HUES6 (cell line): ENCODE measurements at regions not wholly inside any gene's neighbourhood (a gene's known extent, or its start where the extent isn't known, plus 50 kb on each side); places are given as distances from the start of the nearest gene placed in this dataset.

Experiments
- H3K27ac ChIP-seq: 2 replicates; pipeline ENCODE4 v1.7.0; 2013; ENCODE audit warnings: low read depth, mild to moderate bottlenecking, low read length, inconsistent platforms
- H3K27me3 ChIP-seq: 2 replicates; pipeline ENCODE4 v1.6.1; 2013; ENCODE audit warnings: low read length; ENCODE audit not compliant: control insufficient read depth, insufficient read depth
- H3K36me3 ChIP-seq: 2 replicates; pipeline ENCODE4 v1.6.1; 2013; ENCODE audit warnings: low read length; ENCODE audit not compliant: control insufficient read depth, insufficient read depth
- H3K4me1 ChIP-seq: 2 replicates; pipeline ENCODE4 v1.6.1; 2013; ENCODE audit warnings: low read length; ENCODE audit not compliant: control insufficient read depth, insufficient read depth
- H3K4me3 ChIP-seq: 2 replicates; pipeline ENCODE4 v1.5.1; 2013; ENCODE audit warnings: low read depth, low read length
- H3K9ac ChIP-seq: one replicate; pipeline ENCODE4 v1.6.1; 2013; ENCODE audit warnings: mild to moderate bottlenecking, low read length
- H3K9me3 ChIP-seq: 2 replicates; pipeline ENCODE4 v1.6.1; 2013; ENCODE audit warnings: low read depth, low read length; ENCODE audit not compliant: control insufficient read depth, insufficient read depth

DNA sequence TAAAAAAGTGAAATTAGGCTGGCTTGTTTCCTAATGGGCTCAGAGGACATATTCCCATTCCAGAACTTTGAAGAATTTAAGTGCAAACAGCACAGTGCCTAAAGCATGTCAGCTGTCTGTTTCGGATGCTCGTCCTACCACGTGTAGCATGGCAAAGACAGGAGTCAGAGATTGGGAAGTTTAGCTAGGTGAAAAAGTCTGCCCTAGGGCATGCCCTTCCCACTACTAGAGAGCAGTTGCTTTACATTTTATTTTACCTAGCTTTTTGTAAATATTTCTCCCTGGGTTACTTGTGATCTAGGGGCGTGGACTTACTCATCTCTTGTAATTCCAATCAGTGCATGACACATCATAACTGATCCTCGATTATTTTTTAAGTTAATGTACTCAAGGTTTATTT, 111.1 kb downstream of the LMO4 start:
- no peak overlapping the region for H3K4me3 ChIP-seq
- H3K9ac ChIP-seq = no peak overlapping the region
- no peak overlapping the region for H3K27ac ChIP-seq
- H3K36me3 ChIP-seq = no peaks in the 10 kb centered on the region
- H3K27me3 ChIP-seq = no peaks in the 10 kb centered on the region
- peaks cover 18% of the 10 kb centered on the region for H3K9me3 ChIP-seq
- H3K4me1 ChIP-seq = peaks cover 13% of the 10 kb centered on the region

DNA sequence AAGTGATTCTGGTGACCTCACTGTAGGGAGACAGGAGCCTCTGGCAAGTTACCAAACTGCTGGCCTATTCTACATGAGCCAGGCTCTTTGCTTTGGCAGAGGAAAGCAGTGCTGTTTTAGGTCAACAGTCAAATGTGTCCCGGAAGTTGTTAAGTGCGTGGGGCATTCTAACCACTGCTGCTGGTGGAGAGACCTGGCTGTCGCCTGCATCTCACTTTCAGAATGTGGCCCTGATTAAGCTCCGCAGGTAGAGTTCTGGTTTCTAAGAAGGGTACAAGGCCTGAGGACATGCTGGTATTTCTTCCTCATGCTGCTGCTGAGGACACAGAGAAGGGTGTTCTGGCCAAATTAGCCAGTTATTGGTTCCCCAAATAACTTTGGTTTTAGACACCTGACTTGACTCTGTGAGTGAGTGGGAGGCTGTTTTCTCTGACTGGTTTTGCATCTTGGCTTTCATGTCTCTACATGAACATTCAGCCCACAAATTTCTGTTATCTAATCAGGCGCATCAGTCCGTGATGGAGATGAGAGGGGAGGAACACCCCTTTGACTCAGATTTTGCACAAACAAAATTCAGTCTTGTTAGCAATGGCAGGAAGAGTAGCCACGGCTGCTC, 120.8 kb downstream of the LMO4 start:
- H3K9me3 ChIP-seq = peaks cover 20% of the 10 kb centered on the region
- no peaks in the 10 kb centered on the region for H3K36me3 ChIP-seq
- no peak overlapping the region for H3K4me3 ChIP-seq
- H3K27ac ChIP-seq = no peak overlapping the region
- H3K9ac ChIP-seq = no peak overlapping the region
- no peaks in the 10 kb centered on the region for H3K27me3 ChIP-seq
- H3K4me1 ChIP-seq = peaks cover 9% of the 10 kb centered on the region

DNA sequence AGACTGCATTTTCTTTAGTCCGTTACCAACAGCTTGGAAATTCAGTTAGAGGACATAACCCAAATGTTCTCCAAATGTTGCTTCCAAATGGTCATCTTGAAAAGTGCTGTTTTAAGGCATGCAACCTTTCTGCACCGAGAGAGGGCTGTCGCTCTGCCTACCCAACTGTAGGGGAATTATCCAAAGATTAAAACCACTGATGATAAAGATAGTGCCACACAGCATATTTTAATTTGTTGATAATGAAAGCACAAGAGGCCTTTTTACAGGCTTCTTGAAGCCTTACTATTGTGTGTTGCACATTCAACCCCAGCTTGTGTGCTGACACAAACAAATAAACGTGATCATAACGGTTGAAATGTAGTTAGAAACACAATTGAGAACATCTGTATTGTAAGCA, 121.5 kb downstream of the LMO4 start:
- Histone ChIP-seq H3K36me3 (no peaks in the 10 kb centered on the region), H3K9me3 (peaks cover 17% of the 10 kb centered on the region), H3K27me3 (no peaks in the 10 kb centered on the region), H3K4me3 (no peak overlapping the region), H3K27ac (no peak overlapping the region), H3K4me1 (peaks cover 9% of the 10 kb centered on the region), H3K9ac (no peak overlapping the region)

DNA sequence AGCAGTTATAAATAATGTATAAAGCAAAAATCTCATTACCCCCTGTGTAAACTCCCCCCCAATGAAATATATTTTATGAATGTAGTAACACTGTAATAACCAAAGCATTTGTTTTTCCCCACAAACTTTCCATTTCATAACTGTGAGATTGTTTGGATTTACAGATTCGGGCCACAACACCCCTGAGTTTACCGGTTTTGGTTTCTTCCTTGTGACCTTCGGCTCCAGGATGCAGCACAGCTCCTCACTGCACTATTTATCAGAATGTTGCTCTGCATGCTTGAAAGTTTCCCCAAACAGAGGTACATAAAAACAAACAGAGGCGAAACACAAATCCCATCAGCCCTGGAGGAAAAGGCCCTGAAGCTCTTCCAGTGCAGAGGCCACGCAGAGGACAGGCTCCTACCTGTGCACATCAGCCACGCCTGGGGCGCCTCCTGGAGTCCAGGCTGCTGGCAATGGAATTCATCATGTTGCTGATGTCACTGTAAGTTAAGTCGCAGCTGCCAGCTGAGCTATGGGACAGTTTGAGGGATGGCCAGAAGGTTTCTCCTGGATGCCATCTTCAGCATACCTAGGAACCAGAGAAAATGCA, 122.0 kb downstream of the LMO4 start:
- H3K36me3 ChIP-seq = no peaks in the 10 kb centered on the region
- no peaks in the 10 kb centered on the region for H3K27me3 ChIP-seq
- H3K9me3 ChIP-seq = peaks cover 11% of the 10 kb centered on the region
- H3K27ac ChIP-seq = no peak overlapping the region
- H3K4me1 ChIP-seq = peaks cover 9% of the 10 kb centered on the region
- no peak overlapping the region for H3K9ac ChIP-seq
- H3K4me3 ChIP-seq = no peak overlapping the region

DNA sequence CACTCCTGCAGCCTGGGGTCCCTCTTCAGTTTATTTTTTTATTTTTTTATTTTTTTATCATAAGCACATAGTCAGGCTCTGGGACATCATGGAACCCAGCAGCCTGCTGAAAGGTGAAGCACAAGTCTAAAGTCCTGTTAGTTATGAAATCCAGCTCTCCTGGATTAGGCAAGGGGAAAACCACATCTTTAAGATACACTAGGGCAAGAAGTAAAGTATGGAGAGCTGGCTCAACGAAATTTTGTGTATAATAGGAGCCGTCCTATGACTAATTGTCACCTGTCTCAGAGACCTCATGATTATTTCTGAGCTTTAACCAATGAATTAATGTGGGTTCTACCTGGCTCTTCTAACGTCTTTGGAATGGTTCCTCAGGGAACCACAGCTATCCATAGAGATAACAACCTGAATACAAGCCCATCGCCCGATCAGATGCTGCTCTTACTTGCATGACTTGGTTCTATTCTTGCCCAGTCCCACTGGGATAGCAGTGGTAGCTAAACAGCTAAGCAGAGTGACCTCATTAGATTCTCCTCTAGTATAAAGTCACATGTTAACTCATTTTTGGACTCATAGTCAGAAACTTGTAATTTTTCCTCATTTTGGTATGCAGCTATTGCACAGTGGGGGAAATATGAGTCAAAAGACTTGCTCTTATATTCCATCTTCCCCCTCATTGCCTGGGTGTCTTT, 122.7 kb downstream of the LMO4 start:
- no peaks in the 10 kb centered on the region for H3K36me3 ChIP-seq
- H3K9me3 ChIP-seq = peaks cover 9% of the 10 kb centered on the region
- H3K27ac ChIP-seq = no peak overlapping the region
- H3K9ac ChIP-seq = no peak overlapping the region
- H3K27me3 ChIP-seq = no peaks in the 10 kb centered on the region
- peaks cover 9% of the 10 kb centered on the region for H3K4me1 ChIP-seq
- no peak overlapping the region for H3K4me3 ChIP-seq

DNA sequence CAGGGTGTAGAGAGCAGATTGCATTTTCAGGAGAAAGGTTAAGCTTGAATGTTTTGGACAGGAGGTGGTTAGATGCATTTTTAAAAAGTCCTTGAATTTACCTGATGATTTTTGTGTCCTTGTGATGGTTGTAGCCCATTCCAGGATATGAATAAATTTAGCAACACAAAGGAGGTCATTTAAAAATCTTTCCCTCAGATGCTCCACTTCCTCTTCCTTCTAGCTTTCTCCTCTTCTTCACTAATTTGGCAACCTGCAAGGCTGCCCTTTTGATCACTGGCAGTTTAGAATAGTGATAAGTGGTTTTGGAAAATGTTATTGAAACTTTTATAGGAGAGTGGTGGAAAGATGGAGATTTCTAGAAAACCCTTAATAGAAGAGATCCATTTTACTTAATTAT, 124.0 kb downstream of the LMO4 start:
- Histone ChIP-seq H3K27me3 (no peaks in the 10 kb centered on the region), H3K9me3 (peaks cover 14% of the 10 kb centered on the region), H3K4me3 (no peak overlapping the region), H3K9ac (no peak overlapping the region), H3K36me3 (no peaks in the 10 kb centered on the region), H3K4me1 (peaks cover 9% of the 10 kb centered on the region), H3K27ac (no peak overlapping the region)

DNA sequence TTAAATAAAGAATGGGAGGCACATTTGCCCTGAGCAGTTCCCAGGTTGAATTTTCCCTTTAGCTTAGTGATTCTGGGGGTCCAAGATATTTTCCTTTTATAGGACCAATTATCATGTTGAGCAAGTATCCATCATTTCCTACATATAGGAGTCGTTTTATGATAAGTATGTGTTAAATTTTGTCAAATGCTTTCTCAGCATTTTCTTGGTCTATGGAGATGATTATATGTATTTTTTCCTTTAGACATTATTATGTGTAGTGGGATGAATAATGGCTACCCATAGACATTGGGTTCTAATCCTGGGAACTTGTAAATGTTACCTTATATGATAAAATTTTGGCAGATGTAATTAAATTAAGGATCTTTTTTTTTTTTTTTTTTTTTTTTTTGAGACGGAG, 128.7 kb downstream of the LMO4 start:
- no peaks in the 10 kb centered on the region for H3K27me3 ChIP-seq
- H3K9ac ChIP-seq = no peak overlapping the region
- H3K36me3 ChIP-seq = no peaks in the 10 kb centered on the region
- no peak overlapping the region for H3K27ac ChIP-seq
- H3K4me3 ChIP-seq = no peak overlapping the region
- peaks cover 4% of the 10 kb centered on the region; the same call in 1 of the 2 replicates for H3K4me1 ChIP-seq
- H3K9me3 ChIP-seq = peaks cover 29% of the 10 kb centered on the region

DNA sequence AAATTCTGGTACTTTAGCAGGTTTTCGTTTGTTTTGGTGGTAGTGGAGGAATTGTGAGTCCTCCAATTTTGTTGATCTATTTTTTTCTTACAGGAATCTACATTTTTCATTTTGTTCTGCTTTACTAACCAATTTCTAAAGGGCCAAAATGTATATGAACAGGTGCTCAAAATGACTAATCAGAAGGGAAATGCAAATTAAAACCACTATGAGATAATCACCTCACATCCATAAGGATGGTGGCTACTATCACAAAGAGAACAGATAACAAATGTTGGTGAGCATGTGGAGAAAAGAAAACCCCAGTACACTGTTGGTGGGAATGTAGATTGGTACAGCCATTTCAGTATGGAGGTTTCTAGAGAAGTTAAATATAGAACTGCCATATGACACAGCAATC, 134.2 kb downstream of the LMO4 start:
- H3K36me3 ChIP-seq = no peaks in the 10 kb centered on the region
- no peak overlapping the region for H3K9ac ChIP-seq
- H3K4me1 ChIP-seq = peaks cover 10% of the 10 kb centered on the region
- H3K27ac ChIP-seq = no peak overlapping the region
- no peak overlapping the region for H3K4me3 ChIP-seq
- no peaks in the 10 kb centered on the region for H3K27me3 ChIP-seq
- peaks cover 15% of the 10 kb centered on the region for H3K9me3 ChIP-seq

DNA sequence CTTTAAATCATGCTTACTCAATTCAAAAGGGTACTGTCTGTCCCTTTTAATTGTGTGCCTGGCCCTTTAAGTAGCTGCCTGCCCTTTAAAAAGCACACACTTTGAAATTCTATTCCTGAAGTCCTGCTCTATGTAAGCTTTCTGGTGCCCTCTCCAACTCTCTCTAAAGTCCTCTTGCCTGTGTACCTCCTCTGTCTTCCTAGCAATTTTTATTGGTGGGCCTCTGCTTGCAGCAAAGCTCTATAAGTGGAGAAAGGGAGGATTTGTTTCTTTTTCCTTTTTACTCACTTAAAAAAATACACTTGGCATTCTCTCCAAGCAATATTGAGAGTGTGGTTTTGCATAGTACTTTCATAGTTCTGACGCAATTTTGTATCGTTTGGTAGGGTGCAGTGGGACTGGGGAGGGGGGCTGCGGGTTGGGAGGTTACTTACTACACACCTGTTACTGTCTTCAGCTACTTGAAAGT, 135.4 kb downstream of the LMO4 start:
- H3K9ac ChIP-seq = no peak overlapping the region
- no peak overlapping the region for H3K27ac ChIP-seq
- H3K4me1 ChIP-seq = peaks cover 10% of the 10 kb centered on the region
- peaks cover 4% of the 10 kb centered on the region; the same call in 1 of the 2 replicates for H3K9me3 ChIP-seq
- H3K36me3 ChIP-seq = no peaks in the 10 kb centered on the region
- H3K27me3 ChIP-seq = no peaks in the 10 kb centered on the region
- H3K4me3 ChIP-seq = no peak overlapping the region

DNA sequence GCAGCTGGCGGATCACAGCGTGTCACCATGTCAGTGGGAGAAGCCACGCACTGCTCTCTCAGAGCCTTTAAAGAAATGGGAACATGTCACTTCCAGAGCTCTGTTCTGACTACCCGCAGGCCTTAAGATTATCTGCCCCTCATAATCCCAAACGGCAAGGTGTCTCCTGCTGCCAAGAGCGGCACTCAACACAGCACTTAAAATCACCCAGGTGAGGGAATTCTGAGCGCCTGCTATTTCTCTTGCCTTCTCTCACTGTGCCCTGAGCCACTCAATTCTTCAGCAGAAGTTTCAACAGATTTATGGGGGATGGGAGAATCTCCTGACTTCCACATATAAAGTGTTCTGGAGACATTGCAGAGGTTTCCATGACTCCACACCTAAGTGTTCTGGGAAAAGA, 137.9 kb downstream of the LMO4 start:
- Histone ChIP-seq H3K4me1 (peaks cover 10% of the 10 kb centered on the region), H3K27ac (no peak overlapping the region), H3K9ac (no peak overlapping the region)

DNA sequence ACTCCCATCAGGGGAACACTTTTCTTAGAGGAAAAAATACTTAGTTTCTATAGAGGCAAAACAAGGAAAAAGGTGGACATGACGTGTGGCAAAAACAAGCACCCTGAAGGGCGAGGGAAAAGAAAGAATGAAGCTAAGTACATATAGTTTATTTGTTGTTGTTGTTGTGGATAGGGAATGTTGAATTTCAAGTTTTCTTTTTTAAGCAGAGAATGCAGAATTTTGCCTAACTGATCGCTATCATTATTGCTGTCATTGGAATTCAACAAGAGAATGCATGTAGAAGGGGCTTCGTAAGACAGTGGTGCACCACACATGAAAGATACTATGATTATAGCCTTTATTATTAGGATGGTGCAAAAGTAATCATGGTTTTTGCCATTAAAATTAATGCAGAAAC, 144.0 kb downstream of the LMO4 start:
- H3K36me3 ChIP-seq = no peaks in the 10 kb centered on the region
- no peak overlapping the region for H3K4me3 ChIP-seq
- no peaks in the 10 kb centered on the region for H3K9me3 ChIP-seq
- H3K27me3 ChIP-seq = no peaks in the 10 kb centered on the region
- no peak overlapping the region for H3K9ac ChIP-seq
- H3K4me1 ChIP-seq = peaks cover 12% of the 10 kb centered on the region
- no peak overlapping the region for H3K27ac ChIP-seq

More for the DNA sequence above, 137.9 kb downstream of the LMO4 start:
- Histone ChIP-seq H3K4me3 (no peak overlapping the region), H3K36me3 (no peaks in the 10 kb centered on the region), H3K27me3 (no peaks in the 10 kb centered on the region), H3K9me3 (no peaks in the 10 kb centered on the region)
